Endothelial cell of umbilical vein (primary cell): ENCODE measurements at regions not wholly inside any gene's neighbourhood (a gene's known extent, or its start where the extent isn't known, plus 50 kb on each side); places are given as distances from the start of the nearest gene placed in this dataset.

Experiments
- BruUV-seq: library from RNA; stranded (reverse); fragments of 400-500 nt; replicated peaks from 2 replicates; lab custom pipeline; 2021; lab: Mats Ljungman, UMichigan
- CTCF ChIA-PET: fragments of 300-600, 350-600 bp; sonication (Branson Sonifier 250); formaldehyde crosslinking; loops from one replicate; lab custom pipeline; 2021; ENCODE audit warnings: antibody characterized with exemption, inconsistent platforms; lab: Charles Lee
- POLR2A ChIA-PET: fragments of 300-600, 350-600 bp; sonication (Branson Sonifier 250); formaldehyde crosslinking; loops from one replicate; lab custom pipeline; 2021; ENCODE audit warnings: antibody characterized with exemption, inconsistent platforms; lab: Charles Lee
- DNase-seq: peaks from one replicate; pipeline ENCODE4 v3.0.0-alpha.2; 2011; ENCODE audit warnings: low read depth, low spot score
- FAIRE-seq: peaks from 2 replicates; lab custom pipeline; 2011; peaks lifted over from hg19 to GRCh38; lab: Jason Lieb, UNC
- H2AFZ ChIP-seq: 2 replicates; pipeline ENCODE4 v1.6.0; 2012; ENCODE audit warnings: low read depth, low read length, control low read depth, inconsistent platforms
- H3K27ac ChIP-seq: 2 replicates; pipeline ENCODE4 v1.5.1; 2011; ENCODE audit warnings: low read depth, mild to moderate bottlenecking, control low read depth, low read length, moderate library complexity; ENCODE audit not compliant: insufficient read depth
- H3K27me3 ChIP-seq, 2 experiments: 2 replicates each; pipeline versions ENCODE4 v1.6.0 to v1.6.1; 2011; ENCODE audit warnings: low read length in 2 of 2, mixed read lengths in 1 of 2; ENCODE audit not compliant: control insufficient read depth in 2 of 2, insufficient read depth in 2 of 2
- H3K36me3 ChIP-seq, 2 experiments: 2 replicates in 1 of 2; 3 replicates in 1 of 2; pipeline ENCODE4 v1.5.1; 2011; ENCODE audit warnings: low read length in 2 of 2, mild to moderate bottlenecking in 1 of 2, moderate library complexity in 1 of 2; ENCODE audit not compliant: control insufficient read depth in 2 of 2, insufficient read depth in 2 of 2; ENCODE audit errors: extremely low read depth in 1 of 2
- H3K4me1 ChIP-seq: 3 replicates; pipeline ENCODE4 v1.5.1; 2011; ENCODE audit warnings: mild to moderate bottlenecking, low read length; ENCODE audit not compliant: control insufficient read depth, insufficient read depth; ENCODE audit errors: extremely low read depth
- H3K4me2 ChIP-seq: 2 replicates; pipeline ENCODE4 v1.6.1; 2011; ENCODE audit warnings: low read length, control low read depth, mixed read lengths; ENCODE audit not compliant: insufficient read depth
- H3K4me3 ChIP-seq, 3 experiments: fragments of 200-600 bp in 1 of 3; sonication (generic), shearing (Covaris generic) in 1 of 3; replicated peaks in 1 of 3; 2 replicates each; pipeline ENCODE4 v1.5.1; 2011 to 2016; ENCODE audit warnings: control low read depth in 3 of 3, low read length in 3 of 3, mild to moderate bottlenecking in 2 of 3, inconsistent platforms in 1 of 3, low read depth in 1 of 3, moderate library complexity in 1 of 3; ENCODE audit not compliant: insufficient read depth in 1 of 3
- H3K79me2 ChIP-seq: 2 replicates; pipeline ENCODE4 v1.6.0; 2012; ENCODE audit warnings: low read length, inconsistent platforms; ENCODE audit not compliant: control insufficient read depth, insufficient read depth
- H3K9ac ChIP-seq: replicated peaks from 2 replicates; pipeline ENCODE3; 2011; ENCODE audit warnings: low read length, control low read depth; ENCODE audit not compliant: insufficient read depth; ENCODE audit errors: extremely low read depth
- H3K9me1 ChIP-seq: replicated peaks from 3 replicates; pipeline ENCODE4 v1.6.0; 2011; ENCODE audit warnings: mild to moderate bottlenecking, low read length; ENCODE audit not compliant: control insufficient read depth, insufficient read depth; ENCODE audit errors: extremely low read depth
- H3K9me3 ChIP-seq: replicated peaks from 2 replicates; pipeline ENCODE4 v1.5.1; 2012; ENCODE audit warnings: low read length, inconsistent platforms; ENCODE audit not compliant: control insufficient read depth, insufficient read depth
- H4K20me1 ChIP-seq: replicated peaks from 2 replicates; pipeline ENCODE3; 2011; ENCODE audit warnings: mild to moderate bottlenecking, low read length; ENCODE audit not compliant: control insufficient read depth, insufficient read depth; ENCODE audit errors: extremely low read depth
- EZH2 ChIP-seq: IDR thresholded peaks from 2 replicates; pipeline ENCODE4 v1.6.1; 2012; ENCODE audit warnings: borderline replicate concordance, low read depth, mild to moderate bottlenecking, moderate library complexity, low read length, inconsistent platforms; ENCODE audit not compliant: severe bottlenecking
- FOS ChIP-seq: IDR thresholded peaks from 2 replicates; pipeline ENCODE4 v1.6.1; 2011; ENCODE audit warnings: mild to moderate bottlenecking, low read length, moderate library complexity, borderline replicate concordance; ENCODE audit not compliant: insufficient read depth
- GATA2 ChIP-seq: IDR thresholded peaks from 2 replicates; pipeline ENCODE4 v1.7.0; 2011; ENCODE audit warnings: low read depth, mild to moderate bottlenecking, moderate library complexity, mixed read lengths, low read length; ENCODE audit not compliant: insufficient read length, insufficient read depth
- JUN ChIP-seq: IDR thresholded peaks from 2 replicates; pipeline ENCODE4 v1.6.1; 2011; ENCODE audit warnings: borderline replicate concordance, low read depth; ENCODE audit not compliant: insufficient read length, insufficient read depth
- MYC ChIP-seq: IDR thresholded peaks from one replicate; pipeline ENCODE4 v1.6.1; 2011; ENCODE audit warnings: mild to moderate bottlenecking, low read depth, low read length
- POLR2A ChIP-seq: IDR thresholded peaks from 2 replicates; pipeline ENCODE4 v1.6.1; 2012; ENCODE audit warnings: low read depth, mild to moderate bottlenecking, control low read depth, low read length
- POLR2AphosphoS5 ChIP-seq: IDR thresholded peaks from 2 replicates; pipeline ENCODE4 v1.6.1; 2012; ENCODE audit warnings: low read depth, mild to moderate bottlenecking, control low read depth, low read length, moderate library complexity; ENCODE audit not compliant: insufficient read depth
- dilution Hi-C: fragments of 300-500 bp; cut with MboI; formaldehyde crosslinking; loops from one replicate; pipeline ENCODE4 v1.15.0; 2019; ENCODE audit warnings: low sequenced_read_pairs; ENCODE audit not compliant: extremely low pct_ligation_motif_present
- intact Hi-C: fragments of 100-400 bp; cut with micrococcal nuclease; formaldehyde crosslinking; loops from one replicate; pipeline ENCODE4 v1.10.0; 2022
- TF ChIP-seq, protein P1 (sequence below), 2 donors: IDR thresholded peaks; 1 replicate in 1 of 2; 2 replicates in 1 of 2; pipeline ENCODE4 v1.5.1; 2011; ENCODE audit warnings: low read length in 2 of 2, mild to moderate bottlenecking in 2 of 2, moderate library complexity in 2 of 2, control low read depth in 1 of 2, inconsistent platforms in 1 of 2, low read depth in 1 of 2; ENCODE audit not compliant: insufficient read depth in 1 of 2; ENCODE audit errors: extremely low read depth in 1 of 2

- DNase-seq (no peak), FAIRE-seq (no peak)
- Histone ChIP-seq H2AFZ (no peak overlapping the region), H3K4me3 (no peak overlapping the region), H4K20me1 (no peaks in the 10 kb centered on the region), H3K9me3 (no peaks in the 10 kb centered on the region), H3K4me2 (no peak overlapping the region), H3K27me3 (no peaks in the 10 kb centered on the region), H3K4me1 (no peaks in the 10 kb centered on the region), H3K79me2 (no peaks in the 10 kb centered on the region), H3K9ac (no peak overlapping the region), H3K9me1 (no peaks in the 10 kb centered on the region), H3K36me3 (no peaks in the 10 kb centered on the region), H3K27ac (no peak overlapping the region)
- ChIA-PET CTCF (no interaction called here), POLR2A (no interaction called here)
- dilution Hi-C loops, result no loop called here
- no TSS peak for BruUV-seq
- TF ChIP-seq POLR2A (no peak), JUN (no peak), GATA2 (no peak), POLR2AphosphoS5 (no peak), MYC (no peak), EZH2 (no peak), FOS (no peak)
- TF ChIP-seq, protein P1, sequence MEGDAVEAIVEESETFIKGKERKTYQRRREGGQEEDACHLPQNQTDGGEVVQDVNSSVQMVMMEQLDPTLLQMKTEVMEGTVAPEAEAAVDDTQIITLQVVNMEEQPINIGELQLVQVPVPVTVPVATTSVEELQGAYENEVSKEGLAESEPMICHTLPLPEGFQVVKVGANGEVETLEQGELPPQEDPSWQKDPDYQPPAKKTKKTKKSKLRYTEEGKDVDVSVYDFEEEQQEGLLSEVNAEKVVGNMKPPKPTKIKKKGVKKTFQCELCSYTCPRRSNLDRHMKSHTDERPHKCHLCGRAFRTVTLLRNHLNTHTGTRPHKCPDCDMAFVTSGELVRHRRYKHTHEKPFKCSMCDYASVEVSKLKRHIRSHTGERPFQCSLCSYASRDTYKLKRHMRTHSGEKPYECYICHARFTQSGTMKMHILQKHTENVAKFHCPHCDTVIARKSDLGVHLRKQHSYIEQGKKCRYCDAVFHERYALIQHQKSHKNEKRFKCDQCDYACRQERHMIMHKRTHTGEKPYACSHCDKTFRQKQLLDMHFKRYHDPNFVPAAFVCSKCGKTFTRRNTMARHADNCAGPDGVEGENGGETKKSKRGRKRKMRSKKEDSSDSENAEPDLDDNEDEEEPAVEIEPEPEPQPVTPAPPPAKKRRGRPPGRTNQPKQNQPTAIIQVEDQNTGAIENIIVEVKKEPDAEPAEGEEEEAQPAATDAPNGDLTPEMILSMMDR (IDR thresholded peaks at IDR 0.05; ENCODE audit: extremely low read depth in 1 of 2, insufficient read depth in 1 of 2, low read depth in 1 of 2, low read length in 2 of 2), result no peak
- intact Hi-C loops, result no loop called here
Observed at GRCh38 chr2:7196883-7197282, 279.7 kb downstream of the RNF144A start.
